ENCODE measurements at regions not wholly inside any gene's neighbourhood (a gene's known extent, or its start where the extent isn't known, plus 50 kb on each side); places are given as distances from the start of the nearest gene placed in this dataset.

DNA sequence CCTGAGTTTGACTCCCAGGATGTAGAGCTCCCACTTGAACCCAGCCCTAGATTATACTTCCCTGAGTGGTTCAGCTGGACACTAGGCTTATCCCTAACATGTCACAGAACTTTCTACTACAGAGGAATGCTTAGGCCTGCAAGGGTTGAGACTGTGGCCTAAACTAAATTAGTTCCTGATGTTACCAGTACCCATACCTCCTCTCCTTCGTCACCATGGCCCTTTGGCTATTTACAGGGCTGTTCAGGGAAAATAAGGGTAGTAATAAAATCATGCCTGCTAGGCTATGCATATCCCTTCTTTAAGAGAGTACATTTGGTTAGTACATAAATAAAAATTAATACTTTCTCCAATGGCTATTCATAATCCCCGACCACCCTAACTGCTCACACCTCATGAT is 356.4 kb upstream of the RASGRP1 start:
- TF ChIP-seq, protein P1, sequence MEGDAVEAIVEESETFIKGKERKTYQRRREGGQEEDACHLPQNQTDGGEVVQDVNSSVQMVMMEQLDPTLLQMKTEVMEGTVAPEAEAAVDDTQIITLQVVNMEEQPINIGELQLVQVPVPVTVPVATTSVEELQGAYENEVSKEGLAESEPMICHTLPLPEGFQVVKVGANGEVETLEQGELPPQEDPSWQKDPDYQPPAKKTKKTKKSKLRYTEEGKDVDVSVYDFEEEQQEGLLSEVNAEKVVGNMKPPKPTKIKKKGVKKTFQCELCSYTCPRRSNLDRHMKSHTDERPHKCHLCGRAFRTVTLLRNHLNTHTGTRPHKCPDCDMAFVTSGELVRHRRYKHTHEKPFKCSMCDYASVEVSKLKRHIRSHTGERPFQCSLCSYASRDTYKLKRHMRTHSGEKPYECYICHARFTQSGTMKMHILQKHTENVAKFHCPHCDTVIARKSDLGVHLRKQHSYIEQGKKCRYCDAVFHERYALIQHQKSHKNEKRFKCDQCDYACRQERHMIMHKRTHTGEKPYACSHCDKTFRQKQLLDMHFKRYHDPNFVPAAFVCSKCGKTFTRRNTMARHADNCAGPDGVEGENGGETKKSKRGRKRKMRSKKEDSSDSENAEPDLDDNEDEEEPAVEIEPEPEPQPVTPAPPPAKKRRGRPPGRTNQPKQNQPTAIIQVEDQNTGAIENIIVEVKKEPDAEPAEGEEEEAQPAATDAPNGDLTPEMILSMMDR (IDR thresholded peaks at IDR 0.05; ENCODE audit: control extremely low read depth in 1 of 3, insufficient read depth in 1 of 3, low read depth in 1 of 3, low read length in 3 of 3), result no peak
- TF ChIP-seq SIX5 (IDR thresholded peaks at IDR 0.05; ENCODE audit: low read depth, low read length) (no peak), RFX5 (IDR thresholded peaks at IDR 0.05; ENCODE audit: borderline replicate concordance, low read depth, low read length) (no peak), HDAC2 (IDR thresholded peaks at IDR 0.05; ENCODE audit: borderline replicate concordance in 1 of 2, low read depth in 2 of 2, low read length in 2 of 2) (no peak), CREB1 (IDR thresholded peaks at IDR 0.05) (no peak), TBP (IDR thresholded peaks at IDR 0.05; ENCODE audit: low read depth, low read length) (no peak), TCF12 (IDR thresholded peaks at IDR 0.05; ENCODE audit: low read depth, low read length) (no peak), SUZ12 (IDR thresholded peaks at IDR 0.05; ENCODE audit: low read length) (no peak)
- TF ChIP-seq, protein P2, sequence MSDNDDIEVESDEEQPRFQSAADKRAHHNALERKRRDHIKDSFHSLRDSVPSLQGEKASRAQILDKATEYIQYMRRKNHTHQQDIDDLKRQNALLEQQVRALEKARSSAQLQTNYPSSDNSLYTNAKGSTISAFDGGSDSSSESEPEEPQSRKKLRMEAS (IDR thresholded peaks at IDR 0.05), result no peak
- TF ChIP-seq, protein P3, sequence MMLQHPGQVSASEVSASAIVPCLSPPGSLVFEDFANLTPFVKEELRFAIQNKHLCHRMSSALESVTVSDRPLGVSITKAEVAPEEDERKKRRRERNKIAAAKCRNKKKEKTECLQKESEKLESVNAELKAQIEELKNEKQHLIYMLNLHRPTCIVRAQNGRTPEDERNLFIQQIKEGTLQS (IDR thresholded peaks at IDR 0.05; ENCODE audit: insufficient read depth, low read depth, low read length), result no peak
- TF ChIP-seq, protein P4, sequence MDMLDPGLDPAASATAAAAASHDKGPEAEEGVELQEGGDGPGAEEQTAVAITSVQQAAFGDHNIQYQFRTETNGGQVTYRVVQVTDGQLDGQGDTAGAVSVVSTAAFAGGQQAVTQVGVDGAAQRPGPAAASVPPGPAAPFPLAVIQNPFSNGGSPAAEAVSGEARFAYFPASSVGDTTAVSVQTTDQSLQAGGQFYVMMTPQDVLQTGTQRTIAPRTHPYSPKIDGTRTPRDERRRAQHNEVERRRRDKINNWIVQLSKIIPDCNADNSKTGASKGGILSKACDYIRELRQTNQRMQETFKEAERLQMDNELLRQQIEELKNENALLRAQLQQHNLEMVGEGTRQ (IDR thresholded peaks at IDR 0.05; ENCODE audit: low read length), result no peak
